Muscle layer of duodenum (tissue), 2 donors: ENCODE measurements at regions not wholly inside any gene's neighbourhood (a gene's known extent, or its start where the extent isn't known, plus 50 kb on each side); places are given as distances from the start of the nearest gene placed in this dataset.

Experiments used
- H3K27ac ChIP-seq: one replicate; pipeline ENCODE4 v1.7.0; 2013; ENCODE audit warnings: mild to moderate bottlenecking, low read length
- H3K27me3 ChIP-seq: one replicate; pipeline ENCODE4 v1.7.0; 2013; ENCODE audit warnings: low read depth, mild to moderate bottlenecking, control low read depth, low read length
- H3K36me3 ChIP-seq, 2 donors: one replicate each; pipeline ENCODE4 v1.7.0; 2013; ENCODE audit warnings: low read length in 2 of 2, control low read depth in 1 of 2, mild to moderate bottlenecking in 1 of 2; ENCODE audit not compliant: insufficient read depth in 2 of 2, control insufficient read depth in 1 of 2
- H3K4me1 ChIP-seq, 2 donors: one replicate each; pipeline ENCODE4 v1.7.0; 2013; ENCODE audit warnings: low read length in 2 of 2, mild to moderate bottlenecking in 2 of 2, control low read depth in 1 of 2, moderate library complexity in 1 of 2; ENCODE audit not compliant: insufficient read depth in 2 of 2, control insufficient read depth in 1 of 2
- H3K4me3 ChIP-seq, 2 donors: one replicate each; pipeline ENCODE4 v1.7.0; 2013; ENCODE audit warnings: low read length in 2 of 2, low read depth in 1 of 2, mild to moderate bottlenecking in 1 of 2
- H3K9me3 ChIP-seq, 2 donors: one replicate each; pipeline ENCODE4 v1.7.0; 2013; ENCODE audit warnings: low read length in 2 of 2, control low read depth in 1 of 2, mild to moderate bottlenecking in 1 of 2; ENCODE audit not compliant: control insufficient read depth in 1 of 2
- donor health status: healthy.

DNA sequence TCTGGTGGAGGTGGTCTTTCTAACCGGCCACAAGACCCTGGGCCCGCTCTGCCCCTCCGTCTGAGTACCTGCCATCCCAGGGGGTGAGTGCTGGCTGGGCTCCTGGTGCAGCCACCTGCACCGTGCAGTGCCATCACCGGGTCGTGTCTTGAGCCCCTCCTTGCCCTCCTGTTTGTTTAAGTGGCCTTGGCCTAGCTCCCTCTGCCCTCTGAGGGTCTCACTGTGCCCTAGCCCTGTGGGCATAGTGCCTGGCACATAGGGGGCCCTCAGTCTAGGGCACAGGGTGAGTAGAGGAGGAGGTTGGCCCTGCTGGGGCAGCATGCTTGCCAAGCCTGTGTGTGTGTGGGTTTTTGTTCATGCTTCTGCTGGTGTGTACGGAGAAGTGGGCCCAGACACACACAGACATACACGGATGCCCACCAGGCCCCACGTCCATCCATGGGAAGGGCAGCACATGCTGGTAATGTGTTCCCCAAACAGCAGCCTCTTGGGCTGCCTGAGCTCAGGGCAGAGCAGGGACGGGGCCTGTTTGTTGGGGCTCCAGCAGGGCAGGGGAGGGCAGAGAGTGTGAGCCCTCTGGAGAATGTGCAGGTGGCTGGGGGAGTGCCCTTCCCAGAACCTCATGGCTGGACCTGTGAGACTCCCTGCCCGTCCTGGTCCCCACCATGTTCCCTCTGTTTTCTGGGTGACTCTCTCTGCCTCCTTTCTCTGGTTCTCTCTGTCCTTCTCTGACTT, 94.6 kb downstream of the GLI2 start:
- no peaks in the 10 kb centered on the region for H3K36me3 ChIP-seq
- no peak overlapping the region for H3K4me3 ChIP-seq
- no peaks in the 10 kb centered on the region for H3K27me3 ChIP-seq
- no peak overlapping the region for H3K27ac ChIP-seq
- H3K9me3 ChIP-seq = no peaks in the 10 kb centered on the region
- H3K4me1 ChIP-seq = peaks cover 0 to 20% of the 10 kb centered on the region in 2 donors

DNA sequence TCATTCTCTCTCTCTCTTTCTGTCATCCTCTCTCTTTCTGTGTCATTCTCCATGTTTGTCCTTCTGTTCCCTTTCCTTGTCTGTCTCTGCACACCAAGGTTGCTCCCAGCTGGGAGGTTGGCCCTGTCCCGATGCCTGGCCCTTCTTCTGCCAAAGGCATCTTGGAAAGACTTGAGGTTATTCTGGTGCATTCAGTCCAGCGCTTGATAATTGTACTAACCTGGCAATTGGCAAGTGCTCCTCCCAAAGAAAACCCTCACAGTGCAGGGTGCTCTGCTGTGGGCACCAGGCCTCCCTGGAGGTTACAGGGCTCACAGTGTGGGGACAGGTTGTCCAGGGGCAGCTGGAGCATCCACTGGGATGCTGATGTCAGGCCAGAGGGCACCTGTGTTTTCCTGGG, 95.4 kb downstream of the GLI2 start:
- no peaks in the 10 kb centered on the region for H3K27me3 ChIP-seq
- H3K9me3 ChIP-seq = no peaks in the 10 kb centered on the region
- H3K36me3 ChIP-seq = no peaks in the 10 kb centered on the region
- no peak overlapping the region for H3K27ac ChIP-seq
- H3K4me1 ChIP-seq = peaks cover 0 to 12% of the 10 kb centered on the region in 2 donors
- no peak overlapping the region for H3K4me3 ChIP-seq

DNA sequence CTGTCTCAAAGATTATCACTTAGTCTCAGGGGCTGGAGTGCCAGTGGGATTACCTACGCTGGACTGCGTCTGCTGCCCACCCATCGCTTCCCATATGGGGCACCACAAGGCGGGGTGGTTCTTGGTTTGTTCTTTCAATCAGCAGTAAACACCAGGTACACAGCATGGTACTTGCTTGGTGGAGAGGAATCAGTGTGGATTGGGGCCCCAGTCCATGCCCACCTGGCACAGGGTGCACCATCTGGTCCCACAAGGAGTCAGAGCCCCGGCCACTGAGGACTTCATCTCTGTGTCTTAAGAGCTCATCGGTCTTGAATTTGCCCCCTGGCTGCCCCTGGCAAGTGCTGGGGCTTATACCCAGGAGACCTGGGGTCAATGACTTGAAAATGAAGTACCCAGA, 96.2 kb downstream of the GLI2 start:
- H3K4me1 ChIP-seq = peaks cover 0 to 4% of the 10 kb centered on the region in 2 donors
- H3K36me3 ChIP-seq = no peaks in the 10 kb centered on the region
- H3K9me3 ChIP-seq = no peaks in the 10 kb centered on the region
- no peaks in the 10 kb centered on the region for H3K27me3 ChIP-seq
- H3K27ac ChIP-seq = no peak overlapping the region
- H3K4me3 ChIP-seq = no peak overlapping the region

DNA sequence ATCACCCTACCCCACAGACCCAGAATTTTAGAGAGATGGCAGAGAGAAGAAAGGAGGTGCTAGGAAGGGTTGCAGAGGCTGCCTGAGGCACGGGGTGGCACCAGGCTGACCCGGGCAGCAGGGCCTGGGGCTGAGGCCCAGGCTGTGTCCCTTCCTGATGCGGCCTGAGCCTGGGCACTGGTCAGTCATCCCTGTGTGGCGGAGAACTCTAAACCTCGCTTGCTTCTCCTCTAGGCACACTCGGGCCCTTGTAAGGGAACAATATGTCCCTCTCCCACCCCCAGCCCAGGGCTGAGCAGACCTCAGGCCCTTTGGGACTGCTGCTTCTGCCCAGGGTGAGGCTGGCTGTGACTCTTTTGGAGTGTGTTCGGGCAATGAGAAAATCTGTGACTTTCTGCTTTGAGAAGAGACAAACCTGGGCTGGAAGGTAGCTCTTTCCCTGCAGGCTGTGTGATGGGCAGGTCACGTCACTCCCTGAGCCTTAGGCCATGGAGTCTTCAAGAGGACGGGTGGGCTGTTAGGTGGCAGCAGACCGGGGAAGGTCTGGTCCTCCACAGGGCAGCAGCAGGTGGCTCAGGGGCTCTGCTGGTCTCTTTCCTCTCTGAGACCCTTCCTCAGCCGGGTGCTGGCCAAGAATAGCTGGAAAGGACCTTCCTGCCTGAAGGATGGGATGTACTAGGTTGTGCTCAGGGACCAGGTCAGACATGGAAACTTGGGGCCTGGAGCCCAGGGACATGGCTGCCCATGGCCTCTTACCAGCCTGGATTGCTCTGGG, 96.8 kb downstream of the GLI2 start:
- H3K27me3 ChIP-seq = no peaks in the 10 kb centered on the region
- H3K4me3 ChIP-seq = no peak overlapping the region
- no peaks in the 10 kb centered on the region for H3K9me3 ChIP-seq
- no peaks in the 10 kb centered on the region for H3K4me1 ChIP-seq
- no peak overlapping the region for H3K27ac ChIP-seq
- no peaks in the 10 kb centered on the region for H3K36me3 ChIP-seq

DNA sequence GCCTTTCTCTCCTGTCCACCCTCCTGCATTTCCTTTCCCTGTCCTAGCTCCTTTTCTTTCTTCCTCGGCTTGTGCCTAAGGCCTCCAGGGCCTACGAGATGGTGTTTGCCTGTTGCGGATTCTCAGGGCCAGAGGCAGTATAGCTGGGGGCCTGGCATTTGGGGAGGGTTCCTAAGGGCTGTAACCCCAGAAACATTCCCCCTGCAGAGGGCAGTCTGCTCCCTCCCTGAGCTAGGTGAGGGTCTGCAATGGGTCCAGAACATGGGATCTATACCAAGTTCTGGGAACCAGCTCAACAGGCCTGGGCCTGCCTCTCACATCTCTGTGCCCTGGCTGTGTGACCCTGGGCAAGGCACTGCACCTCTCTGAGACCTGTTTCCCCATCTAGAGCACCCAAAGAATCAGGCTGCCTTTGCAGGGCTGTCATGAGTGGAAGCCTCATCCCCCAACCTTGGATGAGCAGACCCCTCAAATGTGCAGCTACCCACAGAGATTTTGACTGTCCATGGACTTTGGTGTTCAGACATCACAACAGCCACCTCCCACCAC, 97.5 kb downstream of the GLI2 start:
- Histone ChIP-seq H3K9me3 (no peaks in the 10 kb centered on the region), H3K36me3 (no peaks in the 10 kb centered on the region), H3K27ac (no peak overlapping the region), H3K27me3 (no peaks in the 10 kb centered on the region), H3K4me1 (no peaks in the 10 kb centered on the region), H3K4me3 (no peak overlapping the region)

DNA sequence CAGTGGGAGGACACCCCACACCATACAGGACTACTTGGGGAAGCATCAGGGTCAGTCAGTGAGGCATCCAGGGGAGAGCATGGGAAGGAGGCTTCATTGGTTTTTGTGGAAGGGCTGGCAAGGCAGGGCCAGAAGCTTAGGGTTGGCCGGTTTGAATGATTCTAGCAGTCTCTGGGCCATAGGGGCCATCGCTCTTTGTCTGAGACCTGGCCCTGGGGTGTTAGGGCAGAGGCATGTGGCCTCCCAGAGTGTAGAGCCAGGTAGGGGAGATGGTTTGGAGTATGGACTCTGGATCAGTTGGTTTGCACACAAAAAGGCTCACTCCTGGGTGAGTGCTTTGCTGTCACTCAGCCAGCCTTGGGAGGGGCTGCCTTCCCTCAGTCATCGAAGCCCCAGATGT, 98.5 kb downstream of the GLI2 start:
- Histone ChIP-seq H3K4me3 (no peak overlapping the region), H3K4me1 (no peaks in the 10 kb centered on the region), H3K27me3 (no peaks in the 10 kb centered on the region), H3K36me3 (no peaks in the 10 kb centered on the region), H3K9me3 (no peaks in the 10 kb centered on the region), H3K27ac (no peak overlapping the region)

DNA sequence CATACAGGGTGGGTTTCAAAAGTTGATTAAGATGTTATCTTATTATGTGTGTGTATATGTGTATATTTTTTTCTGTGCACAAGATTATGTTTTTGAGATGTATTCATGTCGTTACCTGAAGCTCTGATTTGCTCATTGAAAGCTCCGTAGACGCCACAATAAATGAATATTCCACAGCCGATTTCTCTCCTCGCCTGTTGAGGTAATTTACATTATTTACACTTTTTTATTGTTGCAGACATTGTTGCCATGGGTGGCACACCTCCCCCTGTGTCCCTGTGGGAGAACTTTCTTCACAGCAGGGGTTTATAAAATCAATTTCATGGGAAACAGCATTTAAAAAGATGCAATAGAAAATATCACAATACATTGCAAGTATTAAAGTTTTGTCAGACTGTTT, 100.6 kb downstream of the GLI2 start:
- H3K4me1 ChIP-seq = no peaks in the 10 kb centered on the region
- H3K27ac ChIP-seq = no peak overlapping the region
- no peaks in the 10 kb centered on the region for H3K36me3 ChIP-seq
- no peaks in the 10 kb centered on the region for H3K27me3 ChIP-seq
- no peak overlapping the region for H3K4me3 ChIP-seq
- H3K9me3 ChIP-seq = no peaks in the 10 kb centered on the region

DNA sequence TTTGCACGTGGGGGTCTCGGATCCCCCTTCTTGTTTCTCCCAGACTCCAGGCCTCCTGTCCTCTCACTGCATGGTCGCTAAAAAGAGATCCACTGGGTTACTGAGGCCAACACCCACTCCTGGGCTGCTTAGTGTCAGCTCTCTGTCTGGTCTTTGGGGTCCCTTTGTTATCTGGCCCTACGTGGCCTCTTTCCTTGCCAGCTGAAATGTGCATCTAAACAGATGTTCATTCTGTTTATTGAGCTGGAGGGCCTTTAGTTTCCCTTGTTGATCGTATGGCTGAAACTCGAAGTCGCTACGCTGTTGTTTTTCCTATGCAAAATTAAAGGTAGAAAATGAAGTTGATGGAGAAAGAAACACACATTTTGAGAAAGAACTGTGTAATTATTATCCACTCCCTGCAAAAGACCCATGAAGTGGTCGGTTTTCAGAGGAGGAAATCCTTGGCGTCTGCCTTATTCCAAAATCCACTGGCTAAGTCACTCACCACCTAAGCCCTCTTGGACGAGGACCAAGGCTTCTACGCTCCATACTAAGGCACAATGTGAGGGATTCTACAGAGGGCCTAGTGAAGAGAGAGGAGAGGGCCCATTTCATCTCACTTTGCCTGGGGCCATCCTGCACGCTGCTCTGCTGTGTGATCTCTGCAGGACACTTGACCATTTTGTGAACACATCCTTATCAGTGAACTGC, 105.3 kb downstream of the GLI2 start:
- H3K36me3 ChIP-seq = no peaks in the 10 kb centered on the region
- no peaks in the 10 kb centered on the region for H3K9me3 ChIP-seq
- H3K4me3 ChIP-seq = no peak overlapping the region
- H3K27ac ChIP-seq = no peak overlapping the region
- no peaks in the 10 kb centered on the region for H3K27me3 ChIP-seq
- no peaks in the 10 kb centered on the region for H3K4me1 ChIP-seq

DNA sequence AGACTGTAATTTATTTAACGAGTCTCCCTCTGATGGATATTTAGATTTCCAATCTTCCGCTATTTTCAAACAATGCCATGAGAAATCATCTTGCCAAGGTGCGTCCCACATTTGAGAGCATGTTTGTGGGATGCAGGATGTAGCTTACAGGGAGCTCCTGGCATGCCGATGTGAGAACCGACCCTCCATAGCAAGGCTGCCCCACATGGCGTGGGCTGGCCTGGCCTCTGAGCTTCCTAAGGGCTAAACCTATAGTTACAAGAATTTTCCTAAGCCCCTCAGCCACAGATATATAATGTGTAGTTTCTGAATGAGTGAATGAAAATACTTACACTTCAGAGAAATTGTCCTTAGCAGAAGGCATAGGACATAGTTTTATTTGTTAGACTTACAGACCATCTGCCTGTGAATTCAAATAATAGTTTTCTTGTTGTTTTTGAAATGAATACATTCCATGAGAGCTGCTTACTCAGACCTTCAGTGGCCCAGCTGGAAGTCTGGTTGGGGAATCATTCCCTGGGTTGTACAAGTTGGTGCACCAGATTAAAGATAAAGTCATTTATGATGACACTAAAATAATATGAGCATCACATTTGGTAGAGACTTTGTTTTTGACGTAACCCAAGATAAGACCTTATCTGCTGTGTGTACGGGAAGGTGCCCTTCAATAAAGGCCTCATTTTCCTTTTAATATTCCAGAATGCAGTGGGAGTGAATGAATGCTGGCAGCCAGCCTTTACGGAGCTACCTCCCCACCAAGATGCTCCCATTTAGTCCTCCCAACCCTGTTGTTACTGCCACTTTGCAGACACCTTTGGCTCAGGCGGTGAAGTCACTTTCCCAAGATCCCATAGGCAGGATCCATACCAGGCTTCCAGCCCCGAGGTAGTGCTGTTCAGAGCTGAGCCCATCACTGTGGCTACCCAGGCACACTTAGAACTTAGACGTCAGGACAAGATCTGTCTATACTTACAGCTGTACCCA, 107.1 kb downstream of the GLI2 start:
- no peaks in the 10 kb centered on the region for H3K27me3 ChIP-seq
- no peak overlapping the region for H3K27ac ChIP-seq
- no peak overlapping the region for H3K4me3 ChIP-seq
- H3K9me3 ChIP-seq = no peaks in the 10 kb centered on the region
- no peaks in the 10 kb centered on the region for H3K36me3 ChIP-seq
- H3K4me1 ChIP-seq = no peaks in the 10 kb centered on the region

DNA sequence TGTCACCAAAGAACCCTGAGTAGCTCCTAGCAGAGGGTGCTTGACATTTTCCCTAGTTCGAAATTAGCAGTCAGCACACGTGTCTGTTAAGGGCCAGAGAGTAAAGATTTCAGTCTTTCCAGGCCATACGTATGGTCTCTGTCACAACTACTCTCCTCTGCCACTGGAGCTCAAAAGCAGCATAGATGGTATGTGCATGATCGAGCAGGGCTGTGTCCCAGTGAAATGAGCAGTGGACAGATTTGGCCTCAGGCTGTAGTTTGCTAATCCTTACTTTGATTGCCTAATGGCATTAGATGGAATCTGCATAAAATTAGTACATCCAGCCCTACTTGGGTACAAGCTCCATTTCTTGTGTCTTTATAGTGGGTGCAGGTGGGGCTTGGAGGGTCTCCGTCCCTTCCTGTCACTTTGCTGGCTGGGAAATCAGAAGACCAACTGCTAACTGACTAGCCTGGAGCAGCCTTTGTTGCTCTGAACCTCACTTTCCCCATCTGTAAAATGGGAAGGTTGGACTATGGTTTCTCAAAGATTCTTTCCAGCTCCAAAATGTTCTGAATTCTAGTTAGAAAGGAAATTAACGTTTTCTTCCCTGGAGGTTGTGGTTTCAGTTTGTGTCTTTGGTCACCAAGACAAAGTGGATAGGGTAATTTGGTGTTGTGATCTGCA, 108.5 kb downstream of the GLI2 start:
- Histone ChIP-seq H3K27ac (no peak overlapping the region), H3K4me1 (no peaks in the 10 kb centered on the region), H3K9me3 (peaks cover 0 to under 1% of the 10 kb centered on the region in 2 donors), H3K36me3 (no peaks in the 10 kb centered on the region), H3K27me3 (no peaks in the 10 kb centered on the region), H3K4me3 (no peak overlapping the region)
